NCI-H510A (cell line): ENCODE measurements at regions not wholly inside any gene's neighbourhood (a gene's known extent, or its start where the extent isn't known, plus 50 kb on each side); places are given as distances from the start of the nearest gene placed in this dataset.

ENCODE experiments used
- DNase-seq: peaks from one replicate; lab custom pipeline; 2025; lab: John Stamatoyannopoulos, UW

GRCh38 chr10:88127766-88128165 lies 264.3 kb downstream of the PTEN start:
- no peak for DNase-seq

DNA sequence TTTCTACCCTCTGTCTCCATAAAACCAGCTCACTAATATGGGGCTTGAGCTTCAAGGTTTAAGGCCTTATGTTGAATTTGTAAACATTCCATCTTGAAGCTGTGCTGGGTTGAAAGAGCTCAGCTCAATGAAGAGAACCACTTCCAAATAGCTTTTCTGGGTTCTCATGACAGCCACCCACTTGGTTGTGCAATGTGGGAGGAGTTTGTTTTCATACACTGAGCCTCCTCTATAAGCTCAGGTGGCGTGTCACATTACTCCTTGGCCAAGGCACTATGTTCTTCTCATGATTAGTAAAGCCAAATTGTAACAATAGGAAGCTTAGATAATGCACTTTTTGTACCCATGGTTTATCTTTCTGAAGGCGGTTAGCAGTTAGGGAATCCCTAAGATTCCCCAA lies 265.6 kb downstream of the PTEN start:
- DNase-seq = no peak

DNA sequence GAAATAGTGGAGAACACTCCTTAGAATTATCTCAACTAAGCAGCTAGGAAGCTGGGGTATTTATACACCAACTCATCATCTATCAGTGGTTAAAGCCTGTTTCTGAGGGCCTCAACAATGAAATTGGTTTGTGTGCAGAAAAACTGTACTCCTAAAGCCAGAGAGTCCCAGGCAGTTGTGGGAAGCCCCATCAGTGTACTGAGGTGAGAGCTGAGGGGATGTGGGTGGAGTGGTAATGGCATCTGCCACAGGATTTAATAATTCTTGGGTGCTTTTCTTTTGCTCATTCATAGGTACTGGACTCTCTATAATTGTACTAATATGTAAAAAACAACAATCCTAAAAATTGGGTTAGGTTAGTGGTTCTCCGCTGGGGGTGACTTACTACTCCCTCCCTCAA lies 267.5 kb downstream of the PTEN start:
- no peak for DNase-seq

DNA sequence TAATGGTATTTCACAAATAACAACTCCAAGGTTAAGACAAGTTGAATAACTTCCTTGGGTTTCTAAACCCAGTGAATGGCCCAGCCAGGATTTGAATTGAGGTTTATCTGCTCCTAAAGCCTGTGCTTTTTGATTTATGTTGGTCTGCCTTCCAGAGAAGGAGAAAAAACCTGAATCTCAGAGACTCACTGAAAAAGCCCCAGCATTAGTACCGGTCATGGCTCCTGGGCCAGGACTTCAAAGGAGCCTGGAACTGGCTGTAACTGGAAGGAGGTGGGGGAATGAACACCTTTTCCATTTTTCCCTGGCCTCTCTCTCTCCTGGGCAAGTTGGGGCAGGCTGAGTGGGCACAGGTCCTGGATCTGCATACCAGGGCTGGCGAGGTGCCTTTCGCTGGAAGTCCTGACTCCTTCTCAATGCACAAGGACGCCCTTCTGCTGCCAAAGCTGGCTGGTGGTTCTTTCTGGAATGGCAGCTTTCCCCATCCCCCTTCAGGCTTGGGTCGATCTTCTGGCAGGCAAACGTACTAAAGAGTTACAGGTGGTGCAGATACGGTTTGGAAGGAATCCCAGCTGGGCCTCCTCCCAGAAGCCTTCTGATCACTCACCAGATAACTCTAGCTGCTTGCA lies 268.2 kb downstream of the PTEN start:
- DNase-seq = no peak

DNA sequence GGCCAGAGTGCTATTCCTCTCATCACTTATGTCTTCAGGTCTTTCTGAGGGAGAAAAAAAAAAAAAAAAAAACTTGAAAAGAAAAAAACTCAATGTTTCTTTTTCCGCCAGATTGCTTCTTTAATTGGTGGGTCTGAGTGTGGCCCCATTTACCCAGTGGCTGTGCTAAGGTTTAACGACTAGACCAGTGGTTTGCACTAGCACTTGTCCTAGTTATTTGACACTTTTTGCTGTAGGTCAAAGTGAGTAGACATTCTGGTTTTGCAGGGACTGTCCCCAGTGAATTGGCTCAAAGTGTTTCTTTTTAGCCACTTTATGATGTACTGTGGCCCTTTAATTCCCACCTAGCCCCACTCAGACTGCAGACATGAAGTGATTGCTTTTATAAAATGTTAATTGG lies 273.3 kb downstream of the PTEN start:
- no peak for DNase-seq

DNA sequence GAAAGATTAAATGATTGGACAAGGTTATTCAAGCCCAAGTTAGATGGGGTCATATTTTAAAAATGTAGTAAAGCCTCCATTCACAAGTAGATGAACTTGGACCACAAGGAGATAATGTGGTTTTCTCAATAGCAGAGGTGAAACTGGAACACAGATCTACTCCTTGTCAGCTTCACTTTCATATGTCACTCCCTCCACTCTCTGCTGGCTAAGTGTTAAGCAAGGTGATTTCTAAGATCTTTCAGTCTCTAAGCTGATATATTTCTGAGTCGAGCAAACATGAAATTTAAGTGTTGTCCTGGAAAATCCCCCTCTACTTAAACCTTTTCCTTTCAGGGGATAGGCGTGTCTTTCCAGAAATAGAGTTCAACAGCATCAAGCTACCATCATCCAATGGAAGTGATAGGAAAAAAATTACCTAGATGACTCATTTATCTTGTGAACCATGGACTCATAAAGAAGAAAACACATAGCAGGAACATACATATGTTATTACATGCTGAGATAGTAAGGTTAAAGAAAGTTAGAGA lies 275.0 kb downstream of the PTEN start:
- DNase-seq = no peak

DNA sequence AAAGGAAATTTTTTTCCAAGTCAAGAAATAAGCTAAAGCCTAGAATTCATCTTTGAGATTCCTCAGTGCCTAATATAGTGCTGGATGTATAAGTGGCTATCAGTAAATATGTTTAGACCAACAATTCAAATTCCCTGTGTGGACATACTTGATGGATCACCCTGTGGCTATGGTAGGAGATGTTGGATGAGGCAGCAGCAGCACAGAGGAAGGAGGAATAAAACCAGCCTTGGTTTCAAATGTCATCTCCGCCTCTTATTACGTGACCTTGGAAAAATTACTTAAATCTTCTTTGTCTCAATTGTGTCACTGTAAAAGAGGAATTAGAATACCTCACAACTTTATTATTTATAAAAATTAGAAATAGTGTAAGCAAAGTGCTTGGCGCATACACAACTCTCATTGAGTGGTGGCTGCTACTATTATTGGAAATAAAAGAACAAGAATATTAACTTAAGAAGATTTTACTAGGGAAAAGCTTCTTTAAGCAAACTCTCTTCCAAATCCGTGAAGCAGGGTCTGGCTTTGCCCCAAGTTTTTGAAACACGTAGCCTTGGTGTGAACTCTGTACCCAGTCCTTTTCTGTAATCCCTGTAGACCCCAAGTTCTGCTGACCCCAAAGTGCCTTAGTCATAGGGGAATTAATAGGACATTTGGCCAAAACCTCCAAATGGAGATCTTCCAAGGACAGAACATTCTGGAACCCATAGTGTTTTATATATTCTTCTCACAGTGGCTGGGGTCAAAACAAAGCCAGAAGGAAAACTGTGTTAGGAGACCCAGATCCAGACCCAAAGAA lies 283.8 kb downstream of the PTEN start:
- no peak for DNase-seq

GRCh38 chr10:88149906-88150305 lies 286.5 kb downstream of the PTEN start:
- no peak for DNase-seq

DNA sequence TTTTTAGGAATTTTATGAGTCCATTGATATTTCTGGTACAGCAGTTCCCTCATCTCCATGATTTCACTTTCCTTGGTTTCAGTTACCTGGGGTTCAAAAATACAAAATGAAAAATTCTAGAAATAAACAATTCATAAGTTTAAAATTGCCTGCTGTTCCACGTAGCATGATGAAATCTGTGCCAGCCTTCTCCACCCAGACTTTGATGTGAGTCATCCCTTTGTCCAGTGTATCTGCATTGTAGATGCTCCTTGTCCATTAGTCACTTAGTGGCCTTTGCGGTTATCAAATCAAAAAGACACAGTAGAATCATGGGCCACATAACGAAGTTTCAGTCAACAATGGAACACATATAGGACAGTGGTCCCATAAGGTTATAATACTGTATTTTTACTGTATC lies 286.9 kb downstream of the PTEN start:
- no peak for DNase-seq

DNA sequence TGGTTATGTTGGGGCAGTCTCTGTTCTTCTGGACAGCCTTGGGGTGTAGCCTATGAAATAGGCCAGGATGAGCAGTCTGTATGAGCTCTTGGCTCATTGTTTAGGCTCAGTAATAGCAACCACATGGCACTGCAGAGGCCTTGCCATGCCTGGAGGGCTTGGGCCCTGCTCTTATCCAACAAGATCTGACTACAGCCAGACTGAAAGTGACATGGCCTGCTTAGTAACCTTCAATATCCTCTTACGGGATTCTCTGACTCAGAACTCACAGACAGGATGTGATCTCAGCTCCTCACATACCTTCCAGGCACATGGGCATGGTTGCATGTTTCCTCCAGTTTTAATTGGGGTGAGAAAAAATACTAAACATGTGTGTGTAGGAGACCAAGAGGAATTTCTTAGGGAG lies 289.3 kb downstream of the PTEN start:
- DNase-seq = no peak

DNA sequence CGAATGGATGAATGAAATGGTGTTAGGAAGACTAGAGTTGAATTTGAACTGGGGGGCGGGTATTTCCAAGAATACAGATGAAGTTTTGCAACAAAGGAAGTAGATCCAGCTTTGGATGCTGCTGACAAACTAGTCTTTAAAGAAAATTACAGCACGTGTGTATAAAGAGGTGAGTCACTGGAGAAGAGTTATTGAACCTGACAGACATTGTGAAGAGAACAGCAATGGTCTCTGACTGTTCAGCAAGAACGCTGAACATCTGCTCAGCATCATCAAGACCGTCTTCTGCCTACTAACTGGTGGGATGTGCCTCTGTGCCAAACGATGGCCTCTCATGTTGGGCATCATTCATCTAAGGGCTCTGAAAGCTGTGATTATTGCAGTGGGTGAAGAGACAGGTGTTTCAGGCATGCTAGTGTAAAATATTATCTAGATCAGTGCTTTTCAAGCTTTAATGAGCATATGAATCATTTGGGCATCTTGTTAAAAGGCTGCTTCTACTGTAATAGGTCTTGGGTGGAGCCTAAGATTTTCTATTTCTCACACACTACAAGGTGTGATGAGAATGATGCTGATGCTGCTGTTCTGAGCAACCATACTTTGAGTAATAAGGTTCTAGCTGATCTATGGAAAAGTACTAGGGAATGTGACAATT lies 291.3 kb downstream of the PTEN start:
- DNase-seq = no peak

DNA sequence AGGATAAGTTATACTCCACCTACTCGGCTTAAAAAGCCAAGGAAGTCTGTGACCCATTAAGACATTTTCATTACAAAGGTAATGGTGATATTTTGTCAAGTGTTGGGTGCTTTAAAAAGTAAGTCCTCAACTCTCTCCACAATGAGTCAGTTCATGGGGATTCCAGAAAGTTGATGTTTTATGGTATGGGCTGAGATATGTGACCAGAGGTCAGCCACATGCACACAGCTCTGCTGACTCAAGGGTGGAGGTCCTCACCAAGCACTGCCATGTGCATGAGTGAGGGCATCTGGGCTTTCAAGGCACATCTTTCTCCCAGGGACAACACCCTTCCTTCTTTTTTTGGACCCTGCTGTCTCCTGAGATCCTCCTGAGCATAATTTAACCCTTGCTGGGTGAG lies 292.9 kb downstream of the PTEN start:
- DNase-seq = no peak

DNA sequence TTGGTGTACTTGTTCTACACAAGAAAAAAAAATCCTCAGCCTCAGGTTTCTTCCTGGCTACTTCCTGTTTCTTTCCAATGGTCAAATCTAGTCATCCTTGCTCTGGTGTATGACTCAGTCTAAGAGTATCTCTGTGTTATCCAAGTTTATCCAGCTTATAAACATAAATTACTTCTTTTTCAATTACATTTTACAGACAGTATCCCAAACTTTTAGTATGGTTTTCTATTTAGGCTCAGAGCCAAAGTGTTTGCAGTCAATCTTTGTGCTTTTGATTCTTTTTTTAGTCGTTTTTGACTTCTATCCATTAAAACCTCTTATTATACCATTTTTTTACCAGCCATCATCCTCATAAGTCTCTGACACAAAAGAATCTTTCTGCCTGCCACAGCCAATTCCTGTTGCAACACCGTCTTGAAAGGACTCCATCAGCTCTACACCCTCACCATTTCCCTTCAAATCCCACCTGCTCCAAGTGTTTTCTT lies 294.6 kb downstream of the PTEN start:
- DNase-seq = no peak

GRCh38 chr10:88158526-88159122 lies 295.2 kb downstream of the PTEN start:
- no peak for DNase-seq

DNA sequence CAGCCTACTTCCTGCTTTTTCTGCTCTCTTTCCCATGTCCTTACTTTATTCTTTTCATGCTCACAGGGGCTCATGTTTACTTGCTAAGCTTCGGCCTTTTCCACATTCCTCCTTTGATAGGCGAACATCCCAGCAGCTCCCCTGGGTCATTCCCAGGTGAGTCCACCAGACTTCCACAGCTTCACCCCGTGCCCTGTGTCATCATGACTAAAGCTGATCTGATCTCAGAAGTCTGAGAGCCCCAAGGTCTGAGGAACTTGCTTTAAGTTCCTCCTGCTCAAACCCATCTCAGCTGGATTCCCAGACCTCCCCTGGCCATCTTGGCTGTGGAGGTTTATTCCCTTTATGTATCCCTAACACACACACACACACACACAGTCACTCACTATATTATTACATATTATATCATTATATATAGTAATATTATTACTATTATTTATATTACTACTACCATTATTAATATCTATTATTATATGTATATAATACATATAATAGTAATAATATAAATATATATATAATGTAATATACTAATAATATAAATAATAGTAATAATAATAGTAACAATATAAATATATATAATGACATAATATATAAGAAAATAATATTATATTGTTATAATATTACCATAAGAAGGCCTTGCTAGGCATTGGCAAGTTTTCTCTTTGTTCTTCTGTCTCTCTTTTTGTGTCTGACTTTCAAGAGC lies 295.9 kb downstream of the PTEN start:
- no peak for DNase-seq

- no peak for DNase-seq
Observed at GRCh38 chr10:88161070-88161469, 297.6 kb downstream of the PTEN start.

DNA sequence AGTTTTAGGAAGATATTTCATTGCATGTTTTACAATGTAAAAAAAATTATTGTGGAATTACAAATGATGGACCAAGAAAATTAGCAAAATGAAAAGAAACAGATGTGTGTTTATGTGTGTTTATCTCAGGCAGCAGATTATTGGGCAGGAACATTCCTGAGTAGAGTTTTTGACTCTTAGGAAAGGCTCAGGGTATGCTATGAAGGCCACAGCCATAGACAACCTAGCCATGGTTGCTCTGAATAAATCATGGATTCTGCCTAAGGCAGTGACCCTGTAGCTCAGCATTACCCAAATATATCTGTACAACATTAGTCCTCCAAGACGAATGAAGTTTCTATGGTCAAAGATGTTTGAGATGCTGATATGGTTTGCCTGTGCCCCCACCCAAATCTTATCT lies 298.3 kb downstream of the PTEN start:
- DNase-seq = no peak

- DNase-seq = no peak
Observed at GRCh38 chr10:88162852-88163251, 299.4 kb downstream of the PTEN start.

- DNase-seq = no peak
Observed at GRCh38 chr10:88163572-88163971, 300.1 kb downstream of the PTEN start.

DNA sequence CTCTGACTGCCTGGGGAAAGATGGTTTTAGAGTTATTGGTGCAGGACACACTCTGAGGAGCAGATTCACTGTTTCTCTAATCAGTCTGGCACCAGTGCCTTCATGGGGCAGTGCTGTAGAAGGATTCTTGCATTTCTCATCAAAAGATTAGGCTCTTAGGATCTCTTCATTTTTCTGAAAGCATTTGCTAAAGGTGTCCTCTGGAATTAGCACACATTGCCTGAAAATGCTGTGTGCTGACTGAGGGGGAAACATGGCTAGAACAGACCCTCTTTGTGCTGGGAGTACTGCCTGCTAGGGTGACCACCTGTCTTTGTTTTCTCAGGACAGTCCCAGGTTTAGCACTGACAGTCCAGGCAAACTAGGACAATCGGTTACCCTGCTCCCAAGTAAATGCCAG lies 301.0 kb downstream of the PTEN start:
- DNase-seq = no peak

- no peak for DNase-seq
Observed at GRCh38 chr10:88165849-88166271, 302.4 kb downstream of the PTEN start.
